Stomach (tissue), 8 donors: ENCODE measurements at regions not wholly inside any gene's neighbourhood (a gene's known extent, or its start where the extent isn't known, plus 50 kb on each side); places are given as distances from the start of the nearest gene placed in this dataset.

ENCODE experiments used
- DNase-seq, 2 donors: peaks; one replicate each; pipeline versions ENCODE4 v3.0.0 to v3.0.0-alpha.2; 2013 to 2019
- H3K27ac ChIP-seq, 5 donors: fragments of 200-600 bp in 4 of 5; sonication (generic) in 4 of 5; one replicate each; pipeline ENCODE4 v1.5.1; 2013 to 2019; ENCODE audit warnings: mild to moderate bottlenecking in 1 of 5, moderate library complexity in 1 of 5
- H3K27me3 ChIP-seq, 3 donors: fragments of 200-600 bp; sonication (generic); one replicate each; pipeline ENCODE4 v1.5.1; 2017 to 2019; ENCODE audit warnings: mixed run types in 1 of 3
- H3K36me3 ChIP-seq, 4 donors: fragments of 200-600 bp; sonication (generic); 1 replicate in 3 of 4; 2 replicates in 1 of 4; pipeline ENCODE4 v1.5.1; 2016 to 2019
- H3K4me1 ChIP-seq, 4 donors: fragments of 200-600 bp; sonication (generic); one replicate each; pipeline ENCODE4 v1.5.1; 2016 to 2019
- H3K4me3 ChIP-seq, 4 donors: fragments of 200-600 bp; sonication (generic) in 3 of 4; one replicate each; pipeline ENCODE4 v1.5.1; 2016 to 2019; ENCODE audit warnings: mild to moderate bottlenecking in 1 of 4
- H3K9me3 ChIP-seq, 4 donors: fragments of 200-600 bp; sonication (generic); one replicate each; pipeline ENCODE4 v1.5.1; 2016 to 2019
- EP300 ChIP-seq: sonication (generic); formaldehyde crosslinking; IDR thresholded peaks from one replicate; pipeline ENCODE4 v1.6.1; 2017; ENCODE audit warnings: antibody characterized with exemption
- POLR2A ChIP-seq, 4 donors: fragments of 450-650 bp; IDR thresholded peaks; one replicate each; pipeline ENCODE4 v1.6.1; 2016; ENCODE audit warnings: antibody characterized with exemption in 4 of 4, control low read depth in 2 of 4, mild to moderate bottlenecking in 1 of 4, moderate library complexity in 1 of 4
- POLR2AphosphoS5 ChIP-seq, 3 donors: sonication (generic); formaldehyde crosslinking; IDR thresholded peaks; one replicate each; pipeline ENCODE4 v1.6.1; 2016; ENCODE audit warnings: antibody characterized with exemption in 3 of 3
- WGBS, 5 donors: extraction: QIAGEN DNeasy Blood & Tissue Kit in 3 of 5; methylation state at CpG; one replicate each; pipeline versions ENCODE4 v1.1.5 to v1.1.7; 2013 to 2018; 5-methylcytosine and 5-hydroxymethylcytosine counted together
- intact Hi-C: fragments of 100-400 bp; cut with DNase I; formaldehyde crosslinking; loops from one replicate; pipeline ENCODE4 v1.15.1; 2023; ENCODE audit warnings: low total_unique reads
- TF ChIP-seq, protein P1 (sequence below), 7 experiments: fragments of 450-650 bp in 4 of 7; fragments of 200-600 bp in 3 of 7; sonication (generic) in 3 of 7; IDR thresholded peaks; one replicate each; pipeline ENCODE4 v1.5.1; 2016 to 2019; ENCODE audit warnings: antibody characterized with exemption in 7 of 7, control low read depth in 2 of 7, mild to moderate bottlenecking in 1 of 7
- donor health status: healthy with polysubstance abuse.
- donor health status: Bipolar disorder and iron deficiency.
- donor health status: healthy.

DNA sequence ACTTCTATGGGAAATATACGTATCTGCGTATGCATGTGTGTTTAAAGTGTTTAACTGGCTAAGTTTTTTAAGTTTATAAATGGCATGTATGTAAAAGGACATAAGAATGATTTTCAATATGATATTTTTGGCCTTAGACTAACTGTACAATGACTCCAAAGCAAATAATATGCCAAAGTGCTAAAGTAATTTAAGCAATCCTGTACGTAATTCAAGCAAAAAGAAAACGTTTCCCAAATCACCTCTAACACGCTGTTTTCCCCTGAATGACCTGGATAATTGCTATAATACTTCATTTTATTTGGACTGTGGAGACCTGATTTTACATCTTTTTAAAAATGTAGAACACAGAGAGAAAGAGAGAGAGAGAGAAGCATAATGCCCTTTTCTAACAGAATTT lies 183.0 kb upstream of the HAND2 start:
- H3K4me3 ChIP-seq: no peak overlapping the region
- intact Hi-C loops: no loop called here
- WGBS, 5 donors: 83 to 90% (median 85%) methylated on average over 5 of the region's 5 CpGs
- no peak overlapping the region for H3K27ac ChIP-seq
- DNase-seq: no peak
- TF ChIP-seq POLR2AphosphoS5 (IDR thresholded peaks at IDR 0.05) (no peak), EP300 (no peak), POLR2A (IDR thresholded peaks at IDR 0.05) (no peak)
- TF ChIP-seq, protein P1, sequence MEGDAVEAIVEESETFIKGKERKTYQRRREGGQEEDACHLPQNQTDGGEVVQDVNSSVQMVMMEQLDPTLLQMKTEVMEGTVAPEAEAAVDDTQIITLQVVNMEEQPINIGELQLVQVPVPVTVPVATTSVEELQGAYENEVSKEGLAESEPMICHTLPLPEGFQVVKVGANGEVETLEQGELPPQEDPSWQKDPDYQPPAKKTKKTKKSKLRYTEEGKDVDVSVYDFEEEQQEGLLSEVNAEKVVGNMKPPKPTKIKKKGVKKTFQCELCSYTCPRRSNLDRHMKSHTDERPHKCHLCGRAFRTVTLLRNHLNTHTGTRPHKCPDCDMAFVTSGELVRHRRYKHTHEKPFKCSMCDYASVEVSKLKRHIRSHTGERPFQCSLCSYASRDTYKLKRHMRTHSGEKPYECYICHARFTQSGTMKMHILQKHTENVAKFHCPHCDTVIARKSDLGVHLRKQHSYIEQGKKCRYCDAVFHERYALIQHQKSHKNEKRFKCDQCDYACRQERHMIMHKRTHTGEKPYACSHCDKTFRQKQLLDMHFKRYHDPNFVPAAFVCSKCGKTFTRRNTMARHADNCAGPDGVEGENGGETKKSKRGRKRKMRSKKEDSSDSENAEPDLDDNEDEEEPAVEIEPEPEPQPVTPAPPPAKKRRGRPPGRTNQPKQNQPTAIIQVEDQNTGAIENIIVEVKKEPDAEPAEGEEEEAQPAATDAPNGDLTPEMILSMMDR (IDR thresholded peaks at IDR 0.05): no peak
- peaks cover 0 to 11% (median 8%) of the 10 kb centered on the region in 4 donors for H3K9me3 ChIP-seq
- no peaks in the 10 kb centered on the region for H3K36me3 ChIP-seq
- no peaks in the 10 kb centered on the region for H3K4me1 ChIP-seq
- no peaks in the 10 kb centered on the region for H3K27me3 ChIP-seq

DNA sequence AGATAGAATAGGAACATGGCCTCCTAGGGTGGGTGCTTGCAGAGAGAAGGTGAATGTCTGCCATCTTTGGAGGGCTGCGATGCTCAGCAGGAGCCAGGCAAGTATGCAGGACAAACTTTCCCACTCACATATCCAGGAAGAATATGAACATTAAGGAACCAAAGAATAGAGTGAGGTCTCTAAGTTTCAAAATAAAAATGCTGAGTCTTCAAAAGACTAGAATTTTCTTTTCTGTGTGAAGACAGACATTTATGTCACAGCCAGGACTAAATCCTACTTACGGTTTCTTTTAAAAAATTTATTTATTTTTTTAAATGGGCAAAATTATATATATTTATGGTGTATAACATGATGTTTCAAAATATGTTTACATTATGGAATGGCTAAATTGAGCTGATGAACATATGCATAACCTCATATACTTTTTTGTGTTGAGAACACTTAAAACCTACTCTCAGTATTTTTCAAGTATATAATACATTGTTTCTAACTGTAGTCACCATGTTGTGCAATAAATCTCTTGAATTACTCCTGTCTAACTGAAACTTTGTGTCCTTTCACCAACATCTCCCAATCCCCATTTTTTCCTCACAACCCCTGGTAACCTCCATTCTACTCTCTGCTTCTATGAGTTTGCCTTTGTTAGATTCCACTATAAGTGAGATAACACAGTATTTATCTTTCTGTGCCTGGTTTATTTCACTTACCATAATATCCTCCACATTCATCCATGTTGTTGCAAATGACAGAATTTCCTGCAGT lies 177.8 kb upstream of the HAND2 start:
- no peak for TF ChIP-seq POLR2AphosphoS5 (IDR thresholded peaks at IDR 0.05)
- TF ChIP-seq POLR2A (IDR thresholded peaks at IDR 0.05): no peak
- TF ChIP-seq, protein P1 (IDR thresholded peaks at IDR 0.05): no peak
- TF ChIP-seq EP300: no peak
- no peak for DNase-seq
- intact Hi-C loops: no loop called here
- Histone ChIP-seq H3K9me3 (no peaks in the 10 kb centered on the region), H3K27ac (no peak overlapping the region), H3K4me1 (no peaks in the 10 kb centered on the region), H3K36me3 (no peaks in the 10 kb centered on the region), H3K4me3 (no peak overlapping the region), H3K27me3 (no peaks in the 10 kb centered on the region)
- 90 to 95% (median 92%) methylated on average over 2 of the region's 2 CpGs for WGBS, 5 donors

DNA sequence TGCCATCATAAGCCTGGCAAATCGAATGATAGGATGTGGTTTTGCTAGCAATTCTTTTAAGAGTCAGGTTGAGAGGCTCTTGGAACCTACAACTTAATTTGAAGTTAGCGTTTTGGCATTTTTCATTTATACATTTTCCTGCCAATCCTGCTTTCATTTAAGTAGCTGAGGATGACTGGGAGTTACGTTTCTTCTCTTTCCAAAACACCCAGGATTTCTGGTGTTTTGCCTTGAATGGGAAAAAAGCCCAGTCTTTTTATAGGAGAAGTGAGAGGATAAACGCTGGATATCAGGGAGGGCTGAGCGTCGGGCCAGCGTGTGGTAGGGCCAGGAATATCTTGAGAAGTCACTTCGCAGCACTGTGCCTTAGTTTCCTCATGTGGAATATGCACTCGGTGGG lies 174.2 kb upstream of the HAND2 start:
- Histone ChIP-seq H3K27ac (no peak overlapping the region), H3K36me3 (no peaks in the 10 kb centered on the region), H3K4me1 (no peaks in the 10 kb centered on the region), H3K27me3 (no peaks in the 10 kb centered on the region), H3K9me3 (no peaks in the 10 kb centered on the region), H3K4me3 (no peak overlapping the region)
- no peak for DNase-seq
- intact Hi-C loops: no loop called here
- 78 to 82% (median 80%) methylated on average over 9 of the region's 9 CpGs for WGBS, 5 donors
- no peak for TF ChIP-seq POLR2AphosphoS5 (IDR thresholded peaks at IDR 0.05)
- TF ChIP-seq EP300: no peak

DNA sequence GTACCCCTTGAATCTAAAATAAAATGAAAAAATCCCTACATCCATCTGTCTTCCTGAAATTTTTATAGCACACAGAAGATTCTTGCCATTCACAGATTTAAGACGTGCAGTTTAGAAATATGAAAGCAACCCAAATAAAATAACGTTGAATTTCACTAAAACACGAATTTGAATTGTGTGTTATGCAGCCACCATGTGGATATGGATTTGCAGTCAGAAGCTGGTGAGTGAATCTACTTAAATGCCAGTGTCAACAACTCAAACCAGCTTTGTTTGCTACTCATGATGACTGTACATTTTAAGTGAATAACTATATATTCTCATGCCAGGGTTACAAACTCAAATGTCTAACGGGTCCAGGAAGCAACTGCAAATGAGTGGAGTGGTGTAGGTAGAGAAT lies 173.0 kb upstream of the HAND2 start:
- H3K27me3 ChIP-seq: no peaks in the 10 kb centered on the region
- intact Hi-C loops: no loop called here
- TF ChIP-seq, protein P1 (IDR thresholded peaks at IDR 0.05): no peak
- no peak for TF ChIP-seq POLR2AphosphoS5 (IDR thresholded peaks at IDR 0.05)
- no peak for TF ChIP-seq EP300
- TF ChIP-seq POLR2A (IDR thresholded peaks at IDR 0.05): no peak
- no peaks in the 10 kb centered on the region for H3K4me1 ChIP-seq
- no peak overlapping the region for H3K27ac ChIP-seq
- no peak for DNase-seq
- no peaks in the 10 kb centered on the region for H3K36me3 ChIP-seq
- WGBS, 5 donors: 77 to 87% (median 85%) methylated on average over 4 of the region's 4 CpGs
- no peak overlapping the region for H3K4me3 ChIP-seq
- no peaks in the 10 kb centered on the region for H3K9me3 ChIP-seq

DNA sequence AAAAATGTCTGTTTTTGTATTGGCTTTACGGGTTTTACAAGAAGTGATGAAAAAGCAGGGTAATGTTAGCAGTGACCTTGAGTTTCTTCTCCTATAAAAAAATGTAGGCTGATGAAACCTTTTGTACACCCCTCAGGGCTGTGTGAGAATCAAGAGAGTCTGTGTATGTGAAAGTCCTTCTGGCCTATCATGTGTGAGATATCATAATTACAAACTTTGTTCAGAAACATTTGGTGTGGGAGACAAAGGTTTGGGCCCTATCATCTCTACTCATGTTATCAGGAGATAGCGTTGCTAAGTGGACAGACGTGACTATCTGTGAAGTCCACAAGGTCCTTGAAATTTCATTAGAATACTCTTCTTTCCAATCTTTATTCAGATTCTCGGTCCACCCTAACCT lies 170.6 kb upstream of the HAND2 start:
- no peak overlapping the region for H3K27ac ChIP-seq
- H3K36me3 ChIP-seq: no peaks in the 10 kb centered on the region
- no peaks in the 10 kb centered on the region for H3K4me1 ChIP-seq
- no peaks in the 10 kb centered on the region for H3K27me3 ChIP-seq
- 75 to 81% (median 76%) methylated on average over 4 of the region's 4 CpGs for WGBS, 5 donors
- no peak for DNase-seq
- intact Hi-C loops: no loop called here
- no peak overlapping the region for H3K4me3 ChIP-seq
- TF ChIP-seq, protein P1 (IDR thresholded peaks at IDR 0.05): no peak
- no peak for TF ChIP-seq POLR2AphosphoS5 (IDR thresholded peaks at IDR 0.05)
- no peak for TF ChIP-seq EP300
- TF ChIP-seq POLR2A (IDR thresholded peaks at IDR 0.05): no peak
- H3K9me3 ChIP-seq: no peaks in the 10 kb centered on the region
